Caco-2 (cell line): ENCODE measurements at regions not wholly inside any gene's neighbourhood (a gene's known extent, or its start where the extent isn't known, plus 50 kb on each side); places are given as distances from the start of the nearest gene placed in this dataset.

Experiments used
- BruUV-seq: library from RNA; stranded (reverse); fragments of 400-500 nt; replicated peaks from 2 replicates; lab custom pipeline; 2021; lab: Mats Ljungman, UMichigan
- CTCF ChIA-PET: fragments of 300-600 bp; sonication (Branson Sonifier 250); formaldehyde crosslinking; loops from one replicate; lab custom pipeline; 2022; ENCODE audit warnings: antibody characterized with exemption; lab: Charles Lee
- POLR2A ChIA-PET: fragments of 300-600 bp; sonication (Branson Sonifier 250); formaldehyde crosslinking; loops from one replicate; lab custom pipeline; 2022; ENCODE audit warnings: antibody characterized with exemption; lab: Charles Lee
- DNase-seq, 2 experiments: peaks; one replicate each; pipeline versions ENCODE4 v3.0.0 to v3.0.0-alpha.2; 2020 to 2022
- H3K27me3 ChIP-seq: replicated peaks from 2 replicates; pipeline ENCODE4 v1.6.0; 2011; ENCODE audit warnings: low read length; ENCODE audit not compliant: control insufficient read depth, insufficient read depth
- H3K36me3 ChIP-seq: 2 replicates; pipeline ENCODE4 v1.5.1; 2011; ENCODE audit warnings: low read length; ENCODE audit not compliant: control insufficient read depth, insufficient read depth
- H3K4me1 ChIP-seq: fragments of 250-450 bp; sonication (Bioruptor Pico); 2 replicates; pipeline ENCODE4 v1.5.1; 2020; ENCODE audit warnings: mild to moderate bottlenecking
- H3K4me3 ChIP-seq: 2 replicates; pipeline ENCODE4 v1.5.1; 2011; ENCODE audit warnings: low read depth, mild to moderate bottlenecking, control low read depth, low read length
- H3K9me3 ChIP-seq: fragments of 250-450 bp; sonication (Bioruptor Pico); 2 replicates; pipeline ENCODE4 v1.5.1; 2020; ENCODE audit warnings: mild to moderate bottlenecking, moderate library complexity
- H3K27ac Mint-ChIP-seq: one replicate; pipeline ENCODE4 v1.8.0; 2022; ENCODE audit warnings: mixed read lengths; ENCODE audit not compliant: unreplicated experiment
- H3K27me3 Mint-ChIP-seq: one replicate; pipeline ENCODE4 v1.8.0; 2022; ENCODE audit warnings: mixed read lengths; ENCODE audit not compliant: insufficient read depth, unreplicated experiment
- H3K36me3 Mint-ChIP-seq: one replicate; pipeline ENCODE4 v1.8.0; 2022; ENCODE audit warnings: mild to moderate bottlenecking, mixed read lengths; ENCODE audit not compliant: insufficient read depth, unreplicated experiment
- H3K4me1 Mint-ChIP-seq: one replicate; pipeline ENCODE4 v1.8.0; 2022; ENCODE audit warnings: low read depth, mixed read lengths; ENCODE audit not compliant: unreplicated experiment
- H3K4me3 Mint-ChIP-seq: one replicate; pipeline ENCODE4 v1.8.0; 2022; ENCODE audit warnings: mild to moderate bottlenecking, moderate library complexity, mixed read lengths; ENCODE audit not compliant: unreplicated experiment
- H3K9me3 Mint-ChIP-seq: one replicate; pipeline ENCODE4 v1.8.0; 2022; ENCODE audit warnings: mixed read lengths; ENCODE audit not compliant: unreplicated experiment
- CTCF ChIP-seq, 2 experiments: fragments of 200-600 bp in 1 of 2; IDR thresholded peaks; 1 replicate in 1 of 2; 2 replicates in 1 of 2; pipeline versions ENCODE4 v1.5.1 to v1.8.0; 2011 to 2022; ENCODE audit warnings: antibody characterized with exemption in 1 of 2, control low read depth in 1 of 2, inconsistent platforms in 1 of 2, low read depth in 1 of 2, low read length in 1 of 2, mild to moderate bottlenecking in 1 of 2, moderate library complexity in 1 of 2; ENCODE audit not compliant: insufficient read depth in 1 of 2, severe bottlenecking in 1 of 2, unreplicated experiment in 1 of 2
- intact Hi-C: fragments of 100-400 bp; cut with micrococcal nuclease; formaldehyde crosslinking; loops from one replicate; pipeline ENCODE4 v1.10.0; 2022; ENCODE audit not compliant: unreplicated experiment

GRCh38 chr3:77720460-77720971, 680.6 kb downstream of the ROBO2 start:
- H3K4me3 Mint-ChIP-seq: no peak overlapping the region
- H3K36me3 ChIP-seq: no peaks in the 10 kb centered on the region
- no peak for DNase-seq
- no TSS peak for BruUV-seq
- no peaks in the 10 kb centered on the region for H3K4me1 Mint-ChIP-seq
- CTCF ChIA-PET: no interaction called here
- intact Hi-C loops: no loop called here
- no peak overlapping the region for H3K4me3 ChIP-seq
- H3K9me3 ChIP-seq: no peaks in the 10 kb centered on the region
- H3K4me1 ChIP-seq: no peaks in the 10 kb centered on the region
- no peak overlapping the region for H3K27ac Mint-ChIP-seq
- no peak for TF ChIP-seq CTCF (IDR thresholded peaks at IDR 0.05; ENCODE audit: insufficient read depth in 1 of 2, low read depth in 1 of 2, low read length in 1 of 2, severe bottlenecking in 1 of 2, unreplicated experiment in 1 of 2)
- POLR2A ChIA-PET: no interaction called here
- no peaks in the 10 kb centered on the region for H3K27me3 Mint-ChIP-seq
- H3K9me3 Mint-ChIP-seq: no peaks in the 10 kb centered on the region
- no peaks in the 10 kb centered on the region for H3K27me3 ChIP-seq
- no peaks in the 10 kb centered on the region for H3K36me3 Mint-ChIP-seq

GRCh38 chr3:77726517-77726916, 686.6 kb downstream of the ROBO2 start:
- H3K4me1 ChIP-seq: no peaks in the 10 kb centered on the region
- no peak overlapping the region for H3K4me3 ChIP-seq
- H3K4me1 Mint-ChIP-seq: no peaks in the 10 kb centered on the region
- no peaks in the 10 kb centered on the region for H3K36me3 Mint-ChIP-seq
- no peak for DNase-seq
- no peak overlapping the region for H3K4me3 Mint-ChIP-seq
- no TSS peak for BruUV-seq
- H3K27me3 Mint-ChIP-seq: no peaks in the 10 kb centered on the region
- no peaks in the 10 kb centered on the region for H3K36me3 ChIP-seq
- H3K27ac Mint-ChIP-seq: no peak overlapping the region
- POLR2A ChIA-PET: no interaction called here
- CTCF ChIA-PET: no interaction called here
- intact Hi-C loops: no loop called here
- H3K9me3 ChIP-seq: no peaks in the 10 kb centered on the region
- H3K9me3 Mint-ChIP-seq: peaks cover 10% of the 10 kb centered on the region
- no peak for TF ChIP-seq CTCF (IDR thresholded peaks at IDR 0.05; ENCODE audit: insufficient read depth in 1 of 2, low read depth in 1 of 2, low read length in 1 of 2, severe bottlenecking in 1 of 2, unreplicated experiment in 1 of 2)
- no peaks in the 10 kb centered on the region for H3K27me3 ChIP-seq

GRCh38 chr3:77746048-77746447, 706.1 kb downstream of the ROBO2 start:
- no peak overlapping the region for H3K4me3 Mint-ChIP-seq
- POLR2A ChIA-PET: no interaction called here
- H3K9me3 Mint-ChIP-seq: no peaks in the 10 kb centered on the region
- Histone ChIP-seq H3K9me3 (no peaks in the 10 kb centered on the region), H3K36me3 (no peaks in the 10 kb centered on the region), H3K27me3 (no peaks in the 10 kb centered on the region), H3K4me1 (no peaks in the 10 kb centered on the region), H3K4me3 (no peak overlapping the region)
- intact Hi-C loops: no loop called here
- H3K27ac Mint-ChIP-seq: no peak overlapping the region
- DNase-seq: no peak
- H3K4me1 Mint-ChIP-seq: no peaks in the 10 kb centered on the region
- no peaks in the 10 kb centered on the region for H3K27me3 Mint-ChIP-seq
- no peaks in the 10 kb centered on the region for H3K36me3 Mint-ChIP-seq
- CTCF ChIA-PET: no interaction called here
- BruUV-seq: no TSS peak
- TF ChIP-seq CTCF (IDR thresholded peaks at IDR 0.05; ENCODE audit: insufficient read depth in 1 of 2, low read depth in 1 of 2, low read length in 1 of 2, severe bottlenecking in 1 of 2, unreplicated experiment in 1 of 2): no peak
